NB4 (cell line): ENCODE measurements at regions not wholly inside any gene's neighbourhood (a gene's known extent, or its start where the extent isn't known, plus 50 kb on each side); places are given as distances from the start of the nearest gene placed in this dataset.
"Not testable (repeated sequence)": the region's sequence is repeated elsewhere in the genome, so short reads cannot be mapped to it uniquely, and the experiment has no call there.

Experiments used
- DNase-seq: peaks from one replicate; pipeline ENCODE4 v3.0.0; 2010; ENCODE audit warnings: low read depth
- H3K4me3 ChIP-seq: one replicate; pipeline ENCODE4 v1.5.1; 2011; ENCODE audit warnings: mild to moderate bottlenecking, low read depth, low read length, moderate library complexity
- MAX ChIP-seq: IDR thresholded peaks from 2 replicates; pipeline ENCODE4 v1.6.1; 2011; ENCODE audit warnings: low read depth, low read length
- MYC ChIP-seq: IDR thresholded peaks from 2 replicates; pipeline ENCODE4 v1.6.1; 2011; ENCODE audit warnings: low read depth, low read length
- POLR2A ChIP-seq: IDR thresholded peaks from 2 replicates; pipeline ENCODE4 v1.6.1; 2011; ENCODE audit warnings: mild to moderate bottlenecking; ENCODE audit not compliant: insufficient read length; ENCODE audit errors: extremely low read depth
- TF ChIP-seq, protein P1 (sequence below): IDR thresholded peaks from one replicate; pipeline ENCODE4 v1.5.1; 2012; ENCODE audit warnings: low read depth, low read length

DNA sequence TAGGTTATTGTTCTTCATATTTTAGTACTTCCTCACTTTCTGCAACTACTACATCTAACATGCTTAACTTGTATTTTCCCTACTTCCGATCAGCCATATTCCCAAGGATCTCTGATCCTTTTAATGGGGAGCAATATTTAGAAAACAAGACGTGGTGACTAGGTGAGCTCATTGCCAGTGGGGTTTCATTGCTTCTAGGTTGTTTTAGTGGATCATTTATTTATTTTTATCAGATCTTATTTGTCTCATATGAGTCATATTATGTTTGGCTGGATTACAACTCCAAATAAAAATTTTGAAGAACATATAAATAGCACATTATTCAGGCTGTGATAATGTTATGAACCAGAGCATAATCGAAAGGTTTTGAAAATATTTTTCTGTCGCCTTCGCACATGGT is 480.9 kb upstream of the TMEFF2 start:
- no peak for TF ChIP-seq POLR2A
- TF ChIP-seq, protein P1, sequence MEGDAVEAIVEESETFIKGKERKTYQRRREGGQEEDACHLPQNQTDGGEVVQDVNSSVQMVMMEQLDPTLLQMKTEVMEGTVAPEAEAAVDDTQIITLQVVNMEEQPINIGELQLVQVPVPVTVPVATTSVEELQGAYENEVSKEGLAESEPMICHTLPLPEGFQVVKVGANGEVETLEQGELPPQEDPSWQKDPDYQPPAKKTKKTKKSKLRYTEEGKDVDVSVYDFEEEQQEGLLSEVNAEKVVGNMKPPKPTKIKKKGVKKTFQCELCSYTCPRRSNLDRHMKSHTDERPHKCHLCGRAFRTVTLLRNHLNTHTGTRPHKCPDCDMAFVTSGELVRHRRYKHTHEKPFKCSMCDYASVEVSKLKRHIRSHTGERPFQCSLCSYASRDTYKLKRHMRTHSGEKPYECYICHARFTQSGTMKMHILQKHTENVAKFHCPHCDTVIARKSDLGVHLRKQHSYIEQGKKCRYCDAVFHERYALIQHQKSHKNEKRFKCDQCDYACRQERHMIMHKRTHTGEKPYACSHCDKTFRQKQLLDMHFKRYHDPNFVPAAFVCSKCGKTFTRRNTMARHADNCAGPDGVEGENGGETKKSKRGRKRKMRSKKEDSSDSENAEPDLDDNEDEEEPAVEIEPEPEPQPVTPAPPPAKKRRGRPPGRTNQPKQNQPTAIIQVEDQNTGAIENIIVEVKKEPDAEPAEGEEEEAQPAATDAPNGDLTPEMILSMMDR, result no peak
- no peak for TF ChIP-seq MYC
- TF ChIP-seq MAX, result no peak
- H3K4me3 ChIP-seq, result no peak overlapping the region
- DNase-seq, result no peak

- TF ChIP-seq MAX, result no peak
- TF ChIP-seq, protein P1, result no peak
- TF ChIP-seq POLR2A, result no peak
- no peak for TF ChIP-seq MYC
- no peak overlapping the region for H3K4me3 ChIP-seq
- DNase-seq, result no peak
Observed at GRCh38 chr2:192669505-192670091, 474.9 kb upstream of the TMEFF2 start.

- not testable (repeated sequence) for H3K4me3 ChIP-seq, DNase-seq
Observed at GRCh38 chr2:192660555-192660954, 465.8 kb upstream of the TMEFF2 start.

DNA sequence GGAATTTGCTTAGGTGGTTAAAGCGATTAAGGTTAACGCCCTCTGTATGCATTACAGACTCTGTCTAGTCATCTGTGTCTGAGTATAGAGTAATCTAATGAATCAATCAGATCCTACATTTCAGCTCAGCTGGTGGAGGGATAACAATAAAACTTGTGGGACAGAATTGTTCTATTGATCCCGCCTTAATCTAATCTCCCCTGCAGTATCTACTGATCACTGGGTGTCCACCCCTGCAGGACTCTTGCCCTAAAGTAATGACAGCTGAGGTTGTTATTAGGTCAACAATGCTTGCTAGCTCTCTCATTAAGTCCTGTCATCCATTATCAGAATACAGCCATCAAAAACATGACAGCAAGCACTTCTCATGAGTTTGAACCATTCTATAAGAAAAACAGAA is 462.6 kb upstream of the TMEFF2 start:
- no peak for DNase-seq
- TF ChIP-seq POLR2A, result no peak
- TF ChIP-seq, protein P1, result no peak
- no peak for TF ChIP-seq MYC
- no peak for TF ChIP-seq MAX
- no peak overlapping the region for H3K4me3 ChIP-seq

GRCh38 chr2:192655916-192656315 is 461.2 kb upstream of the TMEFF2 start:
- TF ChIP-seq MYC, result no peak
- TF ChIP-seq, protein P1, result no peak
- DNase-seq, result no peak
- no peak overlapping the region for H3K4me3 ChIP-seq

GRCh38 chr2:192645811-192646598 is 451.3 kb upstream of the TMEFF2 start:
- no peak for DNase-seq
- H3K4me3 ChIP-seq, result no peak overlapping the region
- no peak for TF ChIP-seq POLR2A
- TF ChIP-seq MYC, result no peak
- TF ChIP-seq MAX, result no peak
- TF ChIP-seq, protein P1, result no peak
